H1 (cell line): ENCODE measurements at regions not wholly inside any gene's neighbourhood (a gene's known extent, or its start where the extent isn't known, plus 50 kb on each side); places are given as distances from the start of the nearest gene placed in this dataset.

Experiments
- BRCA1 ChIP-seq: IDR thresholded peaks from 2 replicates; pipeline ENCODE4 v1.6.1; 2012; ENCODE audit warnings: low read depth, low read length, improper control_type of control experiment
- CHD2 ChIP-seq: IDR thresholded peaks from 2 replicates; pipeline ENCODE4 v1.6.1; 2012; ENCODE audit warnings: low read length, improper control_type of control experiment
- RBBP5 ChIP-seq: IDR thresholded peaks from 2 replicates; pipeline ENCODE4 v1.7.1; 2012; ENCODE audit warnings: low read depth, mild to moderate bottlenecking, inconsistent platforms, low read length, moderate library complexity, borderline replicate concordance
- RXRA ChIP-seq: IDR thresholded peaks from 2 replicates; pipeline ENCODE4 v1.6.1; 2011; ENCODE audit warnings: low read depth, mild to moderate bottlenecking, low read length, moderate library complexity; ENCODE audit not compliant: insufficient read depth
- SAP30 ChIP-seq: fragments of 300-600 bp; sonication (generic); IDR thresholded peaks from 2 replicates; pipeline ENCODE4 v1.7.1; 2012; ENCODE audit warnings: low read length, moderate library complexity, mild to moderate bottlenecking, inconsistent platforms; ENCODE audit not compliant: insufficient read depth, insufficient replicate concordance
- SP4 ChIP-seq: IDR thresholded peaks from 2 replicates; pipeline ENCODE4 v1.6.1; 2012; ENCODE audit warnings: low read length, inconsistent platforms
- SRF ChIP-seq: IDR thresholded peaks from 2 replicates; pipeline ENCODE4 v1.6.1; 2011; ENCODE audit warnings: mild to moderate bottlenecking, low read depth, low read length, moderate library complexity
- TF ChIP-seq, protein P1 (sequence below): fragments of 300-600 bp; sonication (generic); IDR thresholded peaks from 2 replicates; pipeline ENCODE4 v1.7.1; 2012; ENCODE audit warnings: low read length, moderate library complexity, mild to moderate bottlenecking, inconsistent platforms; ENCODE audit not compliant: insufficient replicate concordance

DNA sequence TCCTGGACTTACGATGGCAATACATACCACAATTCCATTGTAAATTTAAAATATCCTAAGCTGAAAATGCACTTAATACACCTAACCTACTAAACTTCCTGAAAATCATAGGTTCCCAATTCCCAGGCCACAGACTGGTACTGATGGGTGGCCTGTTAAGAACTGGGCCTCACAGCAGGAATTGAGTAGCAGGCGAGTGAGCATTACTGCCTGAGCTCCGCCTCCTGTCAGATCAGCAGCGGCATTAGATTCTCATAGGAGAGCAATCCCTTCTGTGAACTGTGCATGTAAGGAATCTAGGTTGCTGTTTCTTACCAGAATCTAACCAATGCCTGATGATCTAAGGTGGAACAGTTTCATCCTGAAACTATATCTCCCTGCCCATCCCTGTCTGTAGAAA lies 1670.2 kb upstream of the PCDH20 start (continued):
- TF ChIP-seq, protein P1, sequence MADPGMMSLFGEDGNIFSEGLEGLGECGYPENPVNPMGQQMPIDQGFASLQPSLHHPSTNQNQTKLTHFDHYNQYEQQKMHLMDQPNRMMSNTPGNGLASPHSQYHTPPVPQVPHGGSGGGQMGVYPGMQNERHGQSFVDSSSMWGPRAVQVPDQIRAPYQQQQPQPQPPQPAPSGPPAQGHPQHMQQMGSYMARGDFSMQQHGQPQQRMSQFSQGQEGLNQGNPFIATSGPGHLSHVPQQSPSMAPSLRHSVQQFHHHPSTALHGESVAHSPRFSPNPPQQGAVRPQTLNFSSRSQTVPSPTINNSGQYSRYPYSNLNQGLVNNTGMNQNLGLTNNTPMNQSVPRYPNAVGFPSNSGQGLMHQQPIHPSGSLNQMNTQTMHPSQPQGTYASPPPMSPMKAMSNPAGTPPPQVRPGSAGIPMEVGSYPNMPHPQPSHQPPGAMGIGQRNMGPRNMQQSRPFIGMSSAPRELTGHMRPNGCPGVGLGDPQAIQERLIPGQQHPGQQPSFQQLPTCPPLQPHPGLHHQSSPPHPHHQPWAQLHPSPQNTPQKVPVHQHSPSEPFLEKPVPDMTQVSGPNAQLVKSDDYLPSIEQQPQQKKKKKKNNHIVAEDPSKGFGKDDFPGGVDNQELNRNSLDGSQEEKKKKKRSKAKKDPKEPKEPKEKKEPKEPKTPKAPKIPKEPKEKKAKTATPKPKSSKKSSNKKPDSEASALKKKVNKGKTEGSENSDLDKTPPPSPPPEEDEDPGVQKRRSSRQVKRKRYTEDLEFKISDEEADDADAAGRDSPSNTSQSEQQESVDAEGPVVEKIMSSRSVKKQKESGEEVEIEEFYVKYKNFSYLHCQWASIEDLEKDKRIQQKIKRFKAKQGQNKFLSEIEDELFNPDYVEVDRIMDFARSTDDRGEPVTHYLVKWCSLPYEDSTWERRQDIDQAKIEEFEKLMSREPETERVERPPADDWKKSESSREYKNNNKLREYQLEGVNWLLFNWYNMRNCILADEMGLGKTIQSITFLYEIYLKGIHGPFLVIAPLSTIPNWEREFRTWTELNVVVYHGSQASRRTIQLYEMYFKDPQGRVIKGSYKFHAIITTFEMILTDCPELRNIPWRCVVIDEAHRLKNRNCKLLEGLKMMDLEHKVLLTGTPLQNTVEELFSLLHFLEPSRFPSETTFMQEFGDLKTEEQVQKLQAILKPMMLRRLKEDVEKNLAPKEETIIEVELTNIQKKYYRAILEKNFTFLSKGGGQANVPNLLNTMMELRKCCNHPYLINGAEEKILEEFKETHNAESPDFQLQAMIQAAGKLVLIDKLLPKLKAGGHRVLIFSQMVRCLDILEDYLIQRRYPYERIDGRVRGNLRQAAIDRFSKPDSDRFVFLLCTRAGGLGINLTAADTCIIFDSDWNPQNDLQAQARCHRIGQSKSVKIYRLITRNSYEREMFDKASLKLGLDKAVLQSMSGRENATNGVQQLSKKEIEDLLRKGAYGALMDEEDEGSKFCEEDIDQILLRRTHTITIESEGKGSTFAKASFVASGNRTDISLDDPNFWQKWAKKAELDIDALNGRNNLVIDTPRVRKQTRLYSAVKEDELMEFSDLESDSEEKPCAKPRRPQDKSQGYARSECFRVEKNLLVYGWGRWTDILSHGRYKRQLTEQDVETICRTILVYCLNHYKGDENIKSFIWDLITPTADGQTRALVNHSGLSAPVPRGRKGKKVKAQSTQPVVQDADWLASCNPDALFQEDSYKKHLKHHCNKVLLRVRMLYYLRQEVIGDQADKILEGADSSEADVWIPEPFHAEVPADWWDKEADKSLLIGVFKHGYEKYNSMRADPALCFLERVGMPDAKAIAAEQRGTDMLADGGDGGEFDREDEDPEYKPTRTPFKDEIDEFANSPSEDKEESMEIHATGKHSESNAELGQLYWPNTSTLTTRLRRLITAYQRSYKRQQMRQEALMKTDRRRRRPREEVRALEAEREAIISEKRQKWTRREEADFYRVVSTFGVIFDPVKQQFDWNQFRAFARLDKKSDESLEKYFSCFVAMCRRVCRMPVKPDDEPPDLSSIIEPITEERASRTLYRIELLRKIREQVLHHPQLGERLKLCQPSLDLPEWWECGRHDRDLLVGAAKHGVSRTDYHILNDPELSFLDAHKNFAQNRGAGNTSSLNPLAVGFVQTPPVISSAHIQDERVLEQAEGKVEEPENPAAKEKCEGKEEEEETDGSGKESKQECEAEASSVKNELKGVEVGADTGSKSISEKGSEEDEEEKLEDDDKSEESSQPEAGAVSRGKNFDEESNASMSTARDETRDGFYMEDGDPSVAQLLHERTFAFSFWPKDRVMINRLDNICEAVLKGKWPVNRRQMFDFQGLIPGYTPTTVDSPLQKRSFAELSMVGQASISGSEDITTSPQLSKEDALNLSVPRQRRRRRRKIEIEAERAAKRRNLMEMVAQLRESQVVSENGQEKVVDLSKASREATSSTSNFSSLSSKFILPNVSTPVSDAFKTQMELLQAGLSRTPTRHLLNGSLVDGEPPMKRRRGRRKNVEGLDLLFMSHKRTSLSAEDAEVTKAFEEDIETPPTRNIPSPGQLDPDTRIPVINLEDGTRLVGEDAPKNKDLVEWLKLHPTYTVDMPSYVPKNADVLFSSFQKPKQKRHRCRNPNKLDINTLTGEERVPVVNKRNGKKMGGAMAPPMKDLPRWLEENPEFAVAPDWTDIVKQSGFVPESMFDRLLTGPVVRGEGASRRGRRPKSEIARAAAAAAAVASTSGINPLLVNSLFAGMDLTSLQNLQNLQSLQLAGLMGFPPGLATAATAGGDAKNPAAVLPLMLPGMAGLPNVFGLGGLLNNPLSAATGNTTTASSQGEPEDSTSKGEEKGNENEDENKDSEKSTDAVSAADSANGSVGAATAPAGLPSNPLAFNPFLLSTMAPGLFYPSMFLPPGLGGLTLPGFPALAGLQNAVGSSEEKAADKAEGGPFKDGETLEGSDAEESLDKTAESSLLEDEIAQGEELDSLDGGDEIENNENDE = no peak
- TF ChIP-seq BRCA1 (no peak), RXRA (no peak), SP4 (no peak), CHD2 (no peak), SAP30 (no peak), SRF (no peak), RBBP5 (no peak)
